ENCODE measurements at regions not wholly inside any gene's neighbourhood (a gene's known extent, or its start where the extent isn't known, plus 50 kb on each side); places are given as distances from the start of the nearest gene placed in this dataset.
"Not testable (repeated sequence)": the region's sequence is repeated elsewhere in the genome, so short reads cannot be mapped to it uniquely, and the experiment has no call there.

- peaks cover 3% of the 10 kb centered on the region for H3K9me3 Mint-ChIP-seq
- H3K36me3 Mint-ChIP-seq (ENCODE audit: low read depth) = no peaks in the 10 kb centered on the region
- H3K4me3 Mint-ChIP-seq = no peak overlapping the region
- peaks cover 7% of the 10 kb centered on the region for H3K27me3 Mint-ChIP-seq (ENCODE audit: low read depth, poor library complexity)
- no peak for DNase-seq
- H3K27ac Mint-ChIP-seq = no peak overlapping the region
- H3K4me1 Mint-ChIP-seq = no peaks in the 10 kb centered on the region
- TF ChIP-seq, protein P1, sequence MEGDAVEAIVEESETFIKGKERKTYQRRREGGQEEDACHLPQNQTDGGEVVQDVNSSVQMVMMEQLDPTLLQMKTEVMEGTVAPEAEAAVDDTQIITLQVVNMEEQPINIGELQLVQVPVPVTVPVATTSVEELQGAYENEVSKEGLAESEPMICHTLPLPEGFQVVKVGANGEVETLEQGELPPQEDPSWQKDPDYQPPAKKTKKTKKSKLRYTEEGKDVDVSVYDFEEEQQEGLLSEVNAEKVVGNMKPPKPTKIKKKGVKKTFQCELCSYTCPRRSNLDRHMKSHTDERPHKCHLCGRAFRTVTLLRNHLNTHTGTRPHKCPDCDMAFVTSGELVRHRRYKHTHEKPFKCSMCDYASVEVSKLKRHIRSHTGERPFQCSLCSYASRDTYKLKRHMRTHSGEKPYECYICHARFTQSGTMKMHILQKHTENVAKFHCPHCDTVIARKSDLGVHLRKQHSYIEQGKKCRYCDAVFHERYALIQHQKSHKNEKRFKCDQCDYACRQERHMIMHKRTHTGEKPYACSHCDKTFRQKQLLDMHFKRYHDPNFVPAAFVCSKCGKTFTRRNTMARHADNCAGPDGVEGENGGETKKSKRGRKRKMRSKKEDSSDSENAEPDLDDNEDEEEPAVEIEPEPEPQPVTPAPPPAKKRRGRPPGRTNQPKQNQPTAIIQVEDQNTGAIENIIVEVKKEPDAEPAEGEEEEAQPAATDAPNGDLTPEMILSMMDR (IDR thresholded peaks at IDR 0.05) = no peak
These were observed 97.9 kb upstream of the RANBP6 start for GRCh38 chr9:6113312-6113711.

- Mint-ChIP-seq H3K27me3 (ENCODE audit: low read depth, poor library complexity) (peaks cover 7% of the 10 kb centered on the region), H3K27ac (no peak overlapping the region), H3K4me3 (no peak overlapping the region), H3K36me3 (ENCODE audit: low read depth) (no peaks in the 10 kb centered on the region), H3K4me1 (peaks cover 12% of the 10 kb centered on the region), H3K9me3 (no peaks in the 10 kb centered on the region)
- TF ChIP-seq, protein P1 (IDR thresholded peaks at IDR 0.05) = no peak
- DNase-seq = no peak
These were observed 94.6 kb upstream of the RANBP6 start for GRCh38 chr9:6109986-6110385.

DNA sequence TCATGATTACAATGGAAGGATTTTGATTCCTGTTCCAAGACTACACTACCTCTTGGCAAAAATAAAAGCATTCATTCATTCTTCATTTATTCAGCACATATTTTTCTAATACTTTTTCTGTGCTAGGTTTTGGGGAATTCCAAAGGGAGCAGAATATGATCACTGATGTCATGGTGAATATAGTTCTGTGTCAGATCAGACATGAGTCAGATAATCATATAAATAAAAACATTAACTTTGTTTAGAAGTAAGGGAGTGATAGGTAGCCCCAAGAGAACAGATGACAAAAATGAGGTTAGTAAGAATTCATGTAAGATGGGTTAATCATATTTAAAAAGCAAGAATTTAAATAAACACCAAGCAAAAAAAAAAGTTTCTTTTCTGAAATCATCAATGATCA lies 94.1 kb upstream of the RANBP6 start:
- H3K4me1 Mint-ChIP-seq = peaks cover 12% of the 10 kb centered on the region
- peaks cover 7% of the 10 kb centered on the region for H3K27me3 Mint-ChIP-seq (ENCODE audit: low read depth, poor library complexity)
- H3K27ac Mint-ChIP-seq = no peak overlapping the region
- H3K36me3 Mint-ChIP-seq (ENCODE audit: low read depth) = no peaks in the 10 kb centered on the region
- TF ChIP-seq, protein P1 (IDR thresholded peaks at IDR 0.05) = no peak
- no peak overlapping the region for H3K4me3 Mint-ChIP-seq
- DNase-seq = no peak
- H3K9me3 Mint-ChIP-seq = no peaks in the 10 kb centered on the region

GRCh38 chr9:6106711-6107339 lies 91.4 kb upstream of the RANBP6 start:
- peak; percentile 7 for DNase-seq

DNA sequence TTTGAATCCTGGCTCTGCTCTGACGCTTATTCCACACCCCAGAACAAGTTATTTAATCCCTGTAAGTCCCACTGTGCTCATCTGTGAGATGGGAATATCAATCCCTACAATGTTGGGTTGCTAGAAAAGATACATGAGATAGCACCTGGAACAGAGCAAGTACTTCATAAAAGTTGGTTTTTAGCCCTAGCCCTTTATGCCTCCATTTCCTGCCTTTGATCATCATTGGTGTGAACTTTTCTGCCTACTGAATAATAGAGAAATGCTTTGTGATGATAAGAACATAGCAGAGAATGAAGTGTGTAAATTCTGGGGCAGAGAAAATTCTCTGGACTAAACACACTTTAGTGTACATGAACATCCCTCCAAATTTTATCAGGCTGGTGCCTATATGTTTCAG lies 90.3 kb upstream of the RANBP6 start:
- H3K27me3 Mint-ChIP-seq (ENCODE audit: low read depth, poor library complexity) = peaks cover 4% of the 10 kb centered on the region
- H3K9me3 Mint-ChIP-seq = no peaks in the 10 kb centered on the region
- peaks cover 12% of the 10 kb centered on the region for H3K4me1 Mint-ChIP-seq
- TF ChIP-seq, protein P1 (IDR thresholded peaks at IDR 0.05) = no peak
- no peak overlapping the region for H3K27ac Mint-ChIP-seq
- no peaks in the 10 kb centered on the region for H3K36me3 Mint-ChIP-seq (ENCODE audit: low read depth)
- DNase-seq = no peak
- no peak overlapping the region for H3K4me3 Mint-ChIP-seq

More at GRCh38 chr9:6106711-6107339, 91.4 kb upstream of the RANBP6 start:
- Mint-ChIP-seq H3K27me3 (ENCODE audit: low read depth, poor library complexity) (peaks cover 5% of the 10 kb centered on the region), H3K9me3 (no peaks in the 10 kb centered on the region), H3K36me3 (ENCODE audit: low read depth) (no peaks in the 10 kb centered on the region), H3K4me3 (no peak overlapping the region), H3K4me1 (peaks cover 12% of the 10 kb centered on the region), H3K27ac (peak overlapping the region; percentile 80)
- TF ChIP-seq, protein P1 (IDR thresholded peaks at IDR 0.05) = peak; percentile 19

GRCh38 chr9:6104406-6104805 lies 89.0 kb upstream of the RANBP6 start:
- not testable (repeated sequence) for H3K36me3 Mint-ChIP-seq (ENCODE audit: low read depth); DNase-seq; H3K27me3 Mint-ChIP-seq (ENCODE audit: low read depth, poor library complexity); H3K4me3 Mint-ChIP-seq; H3K9me3 Mint-ChIP-seq; H3K27ac Mint-ChIP-seq
- peaks cover 12% of the 10 kb centered on the region for H3K4me1 Mint-ChIP-seq

DNA sequence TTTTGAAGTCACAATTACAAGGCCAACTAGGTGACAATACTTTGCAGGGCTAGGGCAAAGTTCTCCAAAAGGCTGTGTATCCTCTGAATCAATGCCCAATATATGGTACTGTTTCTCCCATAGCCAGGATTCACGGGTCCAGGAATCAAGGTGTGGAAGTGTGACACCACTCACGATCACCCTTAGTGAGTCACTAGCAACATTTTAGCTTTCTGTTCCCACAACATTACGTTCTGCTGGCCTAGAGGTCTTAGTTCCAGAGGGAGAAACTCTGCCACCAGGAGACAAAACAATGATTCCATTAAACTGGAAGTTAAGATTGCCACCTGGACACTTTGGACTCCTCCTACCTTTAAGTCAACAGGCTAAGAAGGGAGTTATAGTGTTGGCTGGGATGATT lies 88.5 kb upstream of the RANBP6 start:
- not testable (repeated sequence) for H3K4me3 Mint-ChIP-seq; H3K27ac Mint-ChIP-seq; DNase-seq; H3K36me3 Mint-ChIP-seq (ENCODE audit: low read depth); H3K27me3 Mint-ChIP-seq (ENCODE audit: low read depth, poor library complexity); H3K9me3 Mint-ChIP-seq
- peaks cover 12% of the 10 kb centered on the region for H3K4me1 Mint-ChIP-seq

DNA sequence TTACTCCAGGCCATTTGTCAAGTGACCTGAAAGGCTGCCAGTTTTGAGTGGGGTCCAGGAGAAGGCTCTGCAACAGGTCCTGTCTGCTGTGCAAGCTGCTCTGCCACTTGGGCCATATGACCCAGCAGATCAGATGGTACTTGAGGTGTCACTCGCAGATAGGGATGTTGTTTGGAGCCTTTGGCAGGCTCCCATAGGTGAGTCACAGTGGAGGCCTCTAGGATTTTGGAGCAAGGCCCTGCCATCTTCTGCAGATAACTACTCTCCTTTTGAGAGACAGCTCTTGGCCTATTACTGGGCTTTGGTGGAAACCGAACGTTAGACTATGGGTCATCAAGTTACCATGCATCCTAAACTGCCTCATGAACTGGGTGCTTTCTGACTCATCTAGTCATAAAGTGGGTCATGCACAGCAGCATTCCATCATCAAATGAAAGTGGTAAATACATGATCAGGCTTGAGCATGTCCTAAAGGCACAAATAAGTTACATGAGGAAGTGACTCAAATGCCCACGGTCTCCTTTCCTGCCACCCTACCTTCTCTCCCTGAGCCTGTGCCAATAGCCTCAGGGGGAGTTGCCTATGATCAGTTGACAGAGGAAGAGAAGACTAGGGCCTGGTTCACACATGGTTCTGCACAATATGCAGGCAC lies 87.0 kb upstream of the RANBP6 start:
- not testable (repeated sequence) for H3K4me3 Mint-ChIP-seq; H3K27me3 Mint-ChIP-seq (ENCODE audit: low read depth, poor library complexity); H3K27ac Mint-ChIP-seq; DNase-seq; H3K9me3 Mint-ChIP-seq; H3K36me3 Mint-ChIP-seq (ENCODE audit: low read depth)
- H3K4me1 Mint-ChIP-seq = peaks cover 12% of the 10 kb centered on the region

DNA sequence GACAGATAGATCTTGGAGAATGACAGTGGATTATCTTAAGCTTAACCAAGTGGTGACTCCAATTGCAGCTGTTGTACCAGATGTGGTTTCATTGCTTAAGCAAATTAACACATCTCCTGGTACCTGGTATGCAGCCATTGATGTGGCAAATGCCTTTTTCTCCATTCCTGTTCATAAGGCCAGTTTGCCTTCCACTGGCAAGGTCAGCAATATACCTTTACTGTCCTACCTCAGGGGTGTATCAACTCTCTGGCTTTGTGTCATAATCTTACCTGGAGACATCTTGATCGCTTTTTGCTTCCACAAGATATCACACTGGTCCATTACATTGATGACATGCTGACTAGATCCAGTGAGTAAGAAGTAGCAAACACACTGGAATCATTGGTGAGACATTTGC lies 86.3 kb upstream of the RANBP6 start:
- not testable (repeated sequence) for H3K27ac Mint-ChIP-seq; H3K9me3 Mint-ChIP-seq; H3K4me3 Mint-ChIP-seq; H3K4me1 Mint-ChIP-seq; H3K27me3 Mint-ChIP-seq (ENCODE audit: low read depth, poor library complexity); H3K36me3 Mint-ChIP-seq (ENCODE audit: low read depth); DNase-seq
